HG02885 (cell line): ENCODE measurements at regions not wholly inside any gene's neighbourhood (a gene's known extent, or its start where the extent isn't known, plus 50 kb on each side); places are given as distances from the start of the nearest gene placed in this dataset.

Experiments used
- ATAC-seq: cut with Tn5 transposase; IDR thresholded peaks from one replicate; pipeline ENCODE4 v1.9.1; 2021; ENCODE audit warnings: mild to moderate bottlenecking; ENCODE audit not compliant: unreplicated experiment, poor library complexity

DNA sequence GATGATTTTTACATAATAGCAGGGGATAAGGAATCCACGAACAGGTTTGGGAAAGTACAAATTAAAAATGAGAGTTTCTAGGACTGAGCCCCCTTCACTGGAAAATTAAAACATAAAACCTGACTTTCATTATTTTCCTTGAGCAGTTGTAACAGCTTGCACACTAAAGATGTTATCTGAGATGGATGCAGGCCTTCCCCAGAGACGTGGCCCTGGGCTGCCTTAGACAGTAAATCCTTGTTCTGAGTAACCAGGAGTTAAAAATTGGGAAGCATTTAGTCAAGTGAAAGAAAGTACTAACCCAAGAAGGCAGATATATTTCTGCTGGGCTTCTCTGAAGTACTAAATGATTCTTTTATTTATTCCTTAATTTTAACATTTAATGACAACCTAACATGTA is 432.2 kb upstream of the KIF2B start:
- no peak for ATAC-seq

DNA sequence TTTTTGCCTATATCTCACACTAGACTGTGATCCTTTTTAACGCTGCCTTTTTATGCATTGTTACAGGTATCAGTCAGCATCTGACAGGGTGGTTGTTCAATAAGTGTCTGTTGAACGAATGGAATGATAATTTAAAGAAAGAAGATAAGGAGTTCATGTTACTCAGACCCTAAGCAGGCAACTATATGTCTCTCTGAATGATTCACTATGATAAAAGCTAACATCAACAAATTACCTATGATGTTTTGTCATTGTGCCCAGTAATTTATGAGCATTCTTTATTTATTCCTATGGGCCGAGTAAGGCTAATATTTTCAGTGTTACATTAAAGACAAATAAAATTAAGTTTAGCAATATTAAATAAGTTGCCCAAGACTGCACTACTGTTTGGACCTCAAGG is 435.0 kb upstream of the KIF2B start:
- ATAC-seq, result no peak

DNA sequence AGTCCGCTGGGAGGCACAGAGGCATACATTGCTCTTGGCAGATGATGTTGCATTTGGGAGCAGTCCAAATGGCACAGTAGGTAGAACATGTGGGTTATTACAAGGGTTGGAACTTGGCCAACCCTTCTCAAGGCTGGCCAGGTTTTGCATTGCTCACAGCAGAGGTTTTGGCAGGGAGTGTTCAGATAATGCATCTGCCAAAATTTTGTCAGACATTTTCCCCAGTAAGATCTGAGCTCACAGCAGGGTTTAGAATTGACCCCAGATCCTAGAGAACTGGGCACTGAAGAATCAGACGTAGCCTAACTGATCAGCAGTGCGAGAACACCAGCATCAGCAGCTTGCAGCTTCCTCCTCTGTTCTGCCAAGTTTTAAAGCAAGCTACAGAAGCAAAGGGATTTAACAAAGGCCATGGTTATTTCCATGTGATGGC is 468.8 kb upstream of the KIF2B start:
- ATAC-seq, result no peak

DNA sequence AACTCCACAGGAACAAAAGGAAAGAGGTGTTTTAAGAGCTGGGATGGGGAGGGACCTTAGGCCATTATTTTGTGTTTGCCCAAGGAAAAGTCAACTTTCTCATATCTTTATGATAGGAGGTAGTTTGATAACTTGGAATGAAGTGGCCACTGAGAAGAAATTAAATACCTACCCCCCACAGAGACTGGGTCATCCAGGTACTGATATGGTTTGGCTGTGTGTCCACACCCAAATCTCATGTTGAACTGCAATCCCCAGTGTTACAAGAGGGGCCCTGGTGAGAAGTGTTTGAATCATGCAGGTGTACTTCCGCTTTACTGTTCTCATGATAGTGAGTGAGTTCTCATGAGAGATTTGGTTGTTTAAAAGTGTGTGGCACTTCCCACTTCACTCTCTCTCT is 477.9 kb upstream of the KIF2B start:
- ATAC-seq, result no peak

DNA sequence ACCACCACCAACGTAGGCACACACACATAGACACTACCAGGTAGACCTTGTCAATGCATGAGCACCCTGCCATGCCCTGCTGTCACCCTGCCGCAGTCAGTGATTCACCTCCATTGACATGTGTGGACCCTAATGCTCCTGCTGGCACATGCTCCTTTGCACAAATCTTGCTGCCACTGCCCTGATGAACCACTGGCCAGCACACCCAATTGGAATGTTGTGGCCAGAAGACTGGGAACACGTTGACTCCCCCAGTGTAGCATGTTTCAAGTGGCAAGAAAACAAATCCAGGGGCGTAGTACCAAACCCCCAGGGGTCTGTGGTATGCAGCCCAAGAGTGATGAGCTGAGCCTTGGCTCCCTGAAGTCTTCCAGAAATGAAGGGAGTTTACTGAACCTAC is 486.4 kb upstream of the KIF2B start:
- no peak for ATAC-seq

DNA sequence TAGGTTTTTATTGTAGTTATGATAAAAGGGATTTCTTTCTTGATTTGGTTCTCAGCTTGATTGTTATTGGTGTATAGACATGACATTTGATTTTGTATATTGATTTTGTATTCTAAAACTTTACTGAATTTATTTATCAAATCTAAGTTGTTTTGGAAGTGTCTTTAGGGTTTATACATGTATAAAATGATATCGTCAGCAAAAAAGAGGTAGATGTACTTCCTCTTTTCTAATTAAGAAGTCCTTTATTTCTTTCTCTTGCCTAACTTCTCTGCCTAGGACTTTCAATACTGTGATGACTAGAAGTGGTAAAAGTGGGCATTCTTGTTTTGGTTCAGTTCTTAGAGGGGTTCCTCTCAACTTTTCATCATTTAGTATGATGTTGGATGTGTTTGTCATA is 487.3 kb upstream of the KIF2B start:
- ATAC-seq, result no peak

DNA sequence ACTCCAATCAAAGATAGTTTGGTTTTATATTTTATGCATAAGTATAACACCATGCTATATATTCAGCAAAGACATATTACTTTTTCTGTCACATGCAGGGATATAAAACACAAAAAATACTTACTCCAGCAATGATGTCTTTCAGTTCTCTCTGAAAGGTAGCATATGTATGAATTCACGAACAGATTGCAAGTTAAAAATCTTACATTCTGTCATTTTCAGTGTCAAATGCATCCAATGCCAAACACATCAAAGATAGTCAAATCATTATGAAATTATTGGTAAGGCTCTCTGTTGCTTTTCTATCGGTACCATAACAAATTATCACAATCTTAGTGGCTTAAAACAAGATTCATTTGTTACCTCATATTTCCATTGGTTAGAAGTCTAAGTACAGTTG is 492.0 kb upstream of the KIF2B start:
- ATAC-seq, result no peak

DNA sequence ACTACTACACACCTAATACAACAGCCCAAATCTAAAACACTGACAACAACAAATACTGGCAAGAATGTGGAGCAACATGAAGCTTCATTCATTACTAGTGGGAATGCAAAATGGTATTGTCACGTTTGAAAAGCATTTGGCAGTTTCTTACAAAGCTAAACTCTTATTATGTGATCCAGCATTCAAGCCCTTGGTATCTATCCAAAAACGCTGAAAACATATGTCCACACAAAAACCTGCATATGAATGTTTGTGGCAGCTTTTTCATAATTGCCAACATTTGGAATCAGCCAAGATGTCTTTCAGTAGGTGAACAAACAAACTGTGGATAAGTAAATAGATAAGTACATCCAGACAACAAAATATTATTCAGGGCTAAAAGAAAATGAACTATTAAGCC is 501.1 kb upstream of the KIF2B start:
- ATAC-seq, result no peak

DNA sequence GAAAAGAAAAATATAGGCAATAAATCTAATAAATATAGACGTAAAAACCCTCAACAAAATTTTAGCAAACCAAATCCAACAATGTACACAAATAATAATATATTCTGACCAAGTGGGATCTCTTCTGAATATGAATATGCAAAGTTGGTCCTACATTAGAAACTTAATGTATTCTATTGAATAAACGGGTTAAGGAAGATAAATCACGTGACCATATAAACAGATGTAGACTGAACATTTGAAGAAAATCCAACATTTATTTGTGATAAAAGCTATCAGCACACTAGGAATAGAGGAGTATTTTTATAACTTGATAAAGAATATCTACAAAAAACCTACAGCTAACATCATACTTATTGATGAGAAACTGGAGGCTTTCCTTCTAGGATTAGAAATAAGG is 502.8 kb upstream of the KIF2B start:
- no peak for ATAC-seq

DNA sequence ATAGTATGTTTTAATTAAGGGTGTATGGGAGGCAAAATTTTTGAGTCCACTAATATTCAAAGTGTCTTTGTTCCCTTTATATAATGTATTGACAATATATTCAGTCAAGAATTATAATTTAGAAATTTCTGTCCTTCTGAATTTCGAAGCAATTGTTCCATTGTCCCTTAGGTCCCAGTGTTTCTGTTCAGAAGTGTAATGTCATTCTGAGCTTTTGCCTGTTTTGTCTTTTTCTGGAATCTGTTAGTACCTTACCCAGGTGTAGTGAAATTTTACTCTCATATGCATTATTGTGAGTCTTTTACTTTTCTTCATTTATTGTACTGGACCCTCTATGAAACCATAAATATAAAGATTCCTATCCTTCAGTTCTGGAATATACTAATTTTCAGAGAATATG is 505.7 kb upstream of the KIF2B start:
- ATAC-seq, result no peak

DNA sequence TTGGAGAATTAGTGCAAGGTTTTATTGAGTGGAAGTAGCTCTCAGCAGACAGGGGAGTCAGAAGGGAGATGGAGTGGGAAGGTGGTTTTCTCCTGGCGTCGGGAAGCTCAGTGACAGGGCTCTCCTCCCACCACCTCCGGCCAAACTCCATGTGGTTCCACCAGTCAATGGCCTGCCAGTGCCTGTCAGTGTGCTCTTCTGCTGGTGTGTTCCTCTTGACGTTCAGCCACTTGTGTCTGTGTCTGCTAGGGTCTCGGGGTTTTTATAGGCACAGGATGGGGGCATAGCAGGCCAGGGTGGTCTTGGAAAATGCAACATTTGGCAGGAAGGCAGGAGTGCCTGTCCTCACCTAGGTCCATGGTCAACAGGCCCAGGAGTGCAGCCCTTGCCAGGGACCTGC is 506.7 kb upstream of the KIF2B start:
- ATAC-seq, result no peak

DNA sequence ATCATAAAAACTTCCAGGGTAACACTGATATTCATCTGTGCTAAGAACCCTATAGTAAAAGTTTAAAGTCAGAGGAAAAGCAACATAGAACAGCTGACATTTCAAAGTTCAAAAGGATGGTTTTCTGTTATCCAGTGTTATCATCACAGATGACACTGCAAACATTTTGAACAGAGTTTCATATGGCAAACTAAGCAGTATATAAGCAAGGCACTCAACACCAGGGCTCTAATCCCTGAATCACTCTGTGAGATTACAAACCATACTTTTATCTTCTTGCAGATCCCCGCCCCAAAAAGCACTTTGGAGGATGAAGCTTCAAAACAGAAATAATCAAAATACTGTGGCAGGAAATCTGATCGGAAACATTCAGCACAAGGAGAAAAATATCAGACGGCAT is 508.2 kb upstream of the KIF2B start:
- no peak for ATAC-seq

DNA sequence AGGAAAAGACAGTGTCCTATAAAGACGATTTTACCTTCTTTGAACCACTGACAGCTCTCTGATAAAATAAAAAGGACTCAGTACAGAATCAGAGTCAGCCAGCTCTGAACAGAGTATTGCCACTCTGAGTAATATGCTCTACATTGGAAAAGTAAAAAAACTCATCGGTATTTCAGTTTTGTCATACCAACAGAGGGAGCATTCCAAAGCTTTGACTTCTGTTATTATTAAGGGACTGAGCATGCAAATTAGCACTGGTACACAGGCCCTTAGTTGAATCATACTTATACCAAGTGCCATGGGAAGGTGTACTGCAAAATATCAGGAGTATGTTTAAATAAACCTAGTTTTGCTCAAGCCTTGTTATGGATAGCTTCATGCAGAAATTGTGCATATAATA is 509.0 kb upstream of the KIF2B start:
- ATAC-seq, result no peak

DNA sequence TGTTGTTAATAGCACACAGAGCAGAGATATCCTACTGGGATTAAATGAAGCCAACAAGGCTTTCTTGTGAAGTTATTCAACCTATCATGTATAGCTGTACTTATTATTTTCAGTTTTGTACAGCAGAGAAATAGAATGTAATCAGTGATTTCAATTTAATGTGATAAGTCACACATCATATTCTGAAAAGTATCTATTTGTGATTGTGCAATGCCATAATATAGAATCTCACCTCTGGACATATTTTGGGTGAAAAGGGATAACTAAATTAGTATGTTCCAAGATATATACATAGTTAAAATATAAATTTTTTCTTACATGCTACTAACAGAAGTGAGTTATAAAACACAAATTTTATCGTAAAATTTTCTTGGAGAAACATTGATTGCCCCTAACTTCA is 544.3 kb upstream of the KIF2B start:
- no peak for ATAC-seq

DNA sequence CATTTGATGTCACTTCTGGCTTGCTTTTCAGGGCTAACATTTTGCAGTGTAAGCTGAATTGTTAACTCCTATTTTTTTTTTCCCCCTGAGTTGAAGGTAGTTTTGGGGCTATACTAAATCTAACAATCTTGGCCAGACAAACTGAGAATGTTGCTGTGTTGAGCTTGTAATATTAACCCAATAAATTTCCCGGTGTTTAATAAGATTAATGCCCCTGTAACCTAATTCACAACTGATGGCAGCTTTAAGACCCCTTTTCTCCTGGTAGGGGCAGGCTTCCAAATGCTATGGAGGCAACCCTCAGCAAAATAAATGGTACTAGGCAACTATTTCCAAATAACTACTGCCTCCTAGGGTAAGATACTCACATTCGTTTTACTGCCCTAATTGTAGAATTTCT is 549.6 kb upstream of the KIF2B start:
- no peak for ATAC-seq

DNA sequence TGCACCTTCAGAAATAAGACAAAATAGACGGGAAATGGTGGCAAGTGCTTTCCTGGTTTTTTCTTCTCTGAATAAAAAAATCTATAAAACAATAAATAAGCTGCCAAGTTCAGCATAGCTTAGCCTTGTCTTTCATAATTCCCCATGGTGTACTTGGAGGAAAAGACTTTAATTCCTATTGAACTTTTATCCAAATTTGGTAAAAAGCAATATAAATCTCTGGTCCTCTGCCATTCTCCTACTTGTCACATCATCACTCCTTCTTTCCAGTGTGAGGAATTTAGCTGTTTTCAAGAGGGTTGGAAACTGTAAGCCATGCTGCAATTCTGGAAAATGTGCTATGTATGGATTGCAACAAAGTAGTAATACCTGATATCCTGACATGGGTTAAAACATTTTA is 551.8 kb upstream of the KIF2B start:
- no peak for ATAC-seq

DNA sequence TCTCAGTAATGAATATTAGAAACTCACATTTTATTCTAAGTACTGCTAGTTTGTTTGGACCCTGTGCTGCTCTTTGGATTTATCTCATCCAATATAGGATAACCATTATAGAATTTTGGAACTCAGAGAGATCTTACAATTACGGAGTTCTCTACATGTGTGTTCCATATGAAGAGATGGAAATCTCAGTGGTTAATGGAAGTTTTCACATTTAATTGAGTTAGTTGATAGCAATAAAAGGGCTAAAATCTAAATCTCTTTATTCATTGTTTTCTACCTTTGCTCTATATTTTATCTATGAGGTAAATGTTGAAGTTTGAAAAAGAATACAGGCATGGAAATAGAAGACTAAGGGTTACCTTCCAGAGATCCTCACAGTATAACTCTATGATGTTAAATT is 558.0 kb upstream of the KIF2B start:
- ATAC-seq, result no peak

DNA sequence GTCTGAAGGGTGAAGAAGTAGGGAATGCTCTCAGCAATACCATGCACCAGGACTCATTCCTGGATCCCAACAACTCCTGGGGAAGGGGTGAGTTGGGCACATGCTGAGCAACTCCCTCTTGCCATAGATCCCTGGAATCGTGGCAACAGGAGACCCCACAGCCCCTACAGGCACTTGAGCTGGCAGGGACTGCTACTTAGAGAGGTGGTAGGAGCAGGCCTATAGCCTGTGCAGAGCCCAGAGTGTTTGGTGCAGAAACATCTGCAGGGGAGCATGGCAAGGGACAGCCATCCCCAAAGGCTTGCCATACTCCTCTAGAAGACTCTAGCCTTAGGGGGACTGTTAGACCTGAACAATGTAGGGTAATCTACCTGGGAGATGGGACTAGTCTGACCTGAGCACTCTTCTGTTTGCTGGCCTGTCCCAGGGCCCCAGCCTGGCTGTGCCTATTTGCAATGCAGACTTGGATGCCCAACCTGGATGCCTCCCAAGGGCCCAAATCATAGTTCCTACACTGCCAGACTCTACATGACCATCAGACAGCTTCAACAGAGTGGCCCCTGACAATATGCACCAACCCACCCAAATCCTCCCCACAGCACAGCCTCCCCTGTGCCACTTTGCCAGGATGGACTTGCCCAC is 568.6 kb upstream of the KIF2B start:
- no peak for ATAC-seq

DNA sequence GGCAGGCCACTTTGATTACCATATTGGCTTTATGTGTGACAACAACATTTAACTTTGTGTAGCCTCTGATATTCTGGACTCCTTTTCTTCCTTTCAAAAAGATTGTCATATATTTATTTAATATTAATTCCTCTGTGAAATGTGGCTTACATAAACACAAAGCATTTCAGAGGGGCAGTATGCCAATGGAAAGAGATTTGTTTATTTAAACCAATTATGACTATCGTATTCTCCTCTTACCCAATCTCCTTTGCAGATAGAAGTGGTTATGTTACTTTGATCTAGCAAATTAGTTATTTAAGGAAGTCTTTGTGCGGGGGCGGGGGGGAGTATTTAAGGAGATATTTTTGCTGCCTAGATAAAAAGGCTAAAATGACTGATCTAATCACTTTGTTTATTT is 573.7 kb upstream of the KIF2B start:
- ATAC-seq, result no peak

DNA sequence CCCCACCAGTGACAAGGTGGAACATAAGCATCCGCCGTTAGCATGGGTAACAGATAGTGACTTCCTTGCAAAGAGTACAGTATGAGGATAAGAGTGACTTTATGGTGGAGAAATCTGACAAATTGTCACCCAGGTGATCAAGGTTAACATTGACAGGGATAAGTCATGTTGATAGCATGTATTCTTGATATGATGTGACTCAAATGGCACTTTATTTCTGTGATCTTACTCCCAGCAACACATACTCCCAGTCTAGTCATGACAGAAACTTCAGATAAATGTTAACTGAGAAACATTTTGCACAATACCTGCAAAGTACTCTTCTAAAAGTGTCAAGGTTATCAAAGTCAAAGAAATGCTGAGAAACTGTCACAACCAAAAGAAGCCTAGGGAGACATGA is 588.6 kb upstream of the KIF2B start:
- no peak for ATAC-seq

DNA sequence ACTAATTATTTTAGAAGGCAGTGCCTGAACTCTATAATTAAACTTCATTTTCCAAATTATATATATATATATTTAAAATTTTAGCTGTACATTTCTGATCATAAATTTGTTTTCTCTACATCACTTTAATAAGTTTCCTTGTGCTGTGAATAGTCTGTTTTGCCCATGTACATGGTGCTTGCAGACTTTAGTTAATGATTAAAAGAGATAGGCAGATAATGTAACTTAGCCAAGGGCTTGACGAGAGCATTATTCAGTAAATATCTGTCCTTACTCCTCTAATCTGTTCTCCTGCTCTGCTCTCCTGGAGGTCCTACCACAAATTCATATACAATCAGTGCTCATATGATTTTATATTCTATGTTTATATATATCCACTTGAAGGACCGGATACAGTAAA is 595.2 kb upstream of the KIF2B start:
- ATAC-seq, result no peak

DNA sequence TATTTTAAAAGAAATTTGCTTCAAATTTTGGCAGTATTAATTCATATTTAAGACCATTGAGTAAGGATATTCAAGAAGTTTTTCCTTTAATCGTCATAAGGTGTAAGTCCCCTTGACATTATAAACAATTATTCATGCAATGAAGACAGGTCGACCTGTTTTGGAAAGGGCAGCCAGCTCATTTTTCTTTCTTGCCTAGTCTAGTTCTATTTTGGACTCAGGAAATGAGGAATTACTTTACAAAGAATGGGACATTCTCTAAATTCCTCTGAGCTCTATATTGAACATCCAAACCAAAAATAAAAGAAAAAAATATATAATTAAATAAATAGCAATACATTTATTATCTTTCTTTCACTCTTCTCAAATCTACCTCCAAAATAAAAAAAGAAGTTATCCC is 595.6 kb upstream of the KIF2B start:
- no peak for ATAC-seq

DNA sequence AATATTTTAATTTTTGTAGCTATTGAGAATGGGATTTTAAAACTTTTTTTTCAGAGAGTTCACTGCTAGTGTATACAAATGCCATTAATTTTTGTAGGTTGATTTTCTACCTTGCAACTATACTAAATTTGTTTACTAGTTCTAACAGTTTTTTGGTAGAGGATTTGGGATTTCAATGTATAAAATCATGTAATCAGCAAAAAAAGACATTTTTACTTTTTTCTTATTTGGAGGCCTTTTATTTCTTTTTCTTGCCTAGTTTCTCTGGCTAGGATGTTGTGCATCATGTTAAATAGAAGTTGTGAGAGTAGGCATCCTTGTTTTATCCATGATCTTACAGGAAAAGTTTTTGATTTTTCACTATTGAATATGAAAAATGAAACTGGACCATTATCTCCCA is 602.9 kb upstream of the KIF2B start:
- ATAC-seq, result no peak
